Gastrocnemius medialis (tissue), 4 donors: ENCODE measurements at regions not wholly inside any gene's neighbourhood (a gene's known extent, or its start where the extent isn't known, plus 50 kb on each side); places are given as distances from the start of the nearest gene placed in this dataset.

Experiments
- CTCF ChIP-seq, 5 experiments: fragments of 450-650 bp in 3 of 5; fragments of 200-600 bp in 2 of 5; sonication (generic) in 2 of 5; IDR thresholded peaks in 4 of 5; conservative IDR thresholded peaks in 1 of 5; 1 replicate in 4 of 5; 2 replicates in 1 of 5; pipeline ENCODE4 v1.5.1; 2016 to 2019; ENCODE audit warnings: antibody characterized with exemption in 5 of 5, mild to moderate bottlenecking in 3 of 5, moderate library complexity in 3 of 5
- POLR2A ChIP-seq, 2 donors: fragments of 450-650 bp; IDR thresholded peaks; one replicate each; pipeline ENCODE4 v1.6.1; 2017; ENCODE audit warnings: antibody characterized with exemption in 2 of 2, mild to moderate bottlenecking in 2 of 2, moderate library complexity in 2 of 2

GRCh38 chr5:68795190-68795589 is 298.6 kb upstream of the SLC30A5 start:
- TF ChIP-seq POLR2A (IDR thresholded peaks at IDR 0.05) (no peak), CTCF (IDR thresholded peaks at IDR 0.05 in 4 of 5, conservative IDR thresholded peaks at IDR 0.05 in 1 of 5) (no peak)
